Right lobe of liver (tissue), 6 donors: ENCODE measurements at regions not wholly inside any gene's neighbourhood (a gene's known extent, or its start where the extent isn't known, plus 50 kb on each side); places are given as distances from the start of the nearest gene placed in this dataset.

ENCODE experiments used
- ATAC-seq, 4 donors: fragments of 200-7000 bp; cut with Tn5 transposase; one replicate each; pipeline ENCODE4 v1.9.1; 2020; ENCODE audit warnings: mild to moderate bottlenecking in 4 of 4, moderate library complexity in 4 of 4
- DNase-seq, 3 donors: peaks; one replicate each; pipeline ENCODE4 v3.0.0-alpha.2; 2020
- H3K27ac ChIP-seq, 3 donors: fragments of 200-600 bp; one replicate each; pipeline ENCODE4 v1.8.0; 2022
- H3K27me3 ChIP-seq, 2 donors: fragments of 200-600 bp; one replicate each; pipeline ENCODE4 v1.8.0; 2022
- H3K36me3 ChIP-seq, 4 donors: fragments of 200-600 bp; sonication (generic) in 1 of 4; one replicate each; pipeline versions ENCODE4 v1.5.1 to v1.8.0; 2017 to 2022; ENCODE audit warnings: control low read depth in 1 of 4
- H3K4me1 ChIP-seq, 4 donors: fragments of 200-600 bp; sonication (generic) in 1 of 4; one replicate each; pipeline versions ENCODE4 v1.5.1 to v1.8.0; 2017 to 2022; ENCODE audit warnings: control low read depth in 1 of 4
- H3K4me3 ChIP-seq, 3 donors: fragments of 200-600 bp; one replicate each; pipeline ENCODE4 v1.8.0; 2022
- H3K9me3 ChIP-seq, 4 donors: fragments of 200-600 bp; sonication (generic) in 1 of 4; one replicate each; pipeline versions ENCODE4 v1.5.1 to v1.8.0; 2017 to 2022; ENCODE audit warnings: control low read depth in 1 of 4
- POLR2A ChIP-seq: fragments of 450-650 bp; IDR thresholded peaks from one replicate; pipeline ENCODE4 v1.6.1; 2017; ENCODE audit warnings: antibody characterized with exemption, mild to moderate bottlenecking
- WGBS: methylation state at CpG from one replicate; pipeline ENCODE4 v1.1.6; 2018; ENCODE audit warnings: low coverage, low lambda C conversion rate; ENCODE audit not compliant: insufficient coverage; ENCODE audit errors: missing lambda C conversion rate; 5-methylcytosine and 5-hydroxymethylcytosine counted together
- intact Hi-C, 2 donors: fragments of 100-400 bp; cut with DNase I; formaldehyde crosslinking; loops; one replicate each; pipeline versions ENCODE4 v1.11.2 to v1.14.1; 2022
- TF ChIP-seq, protein P1 (sequence below), 4 donors: fragments of 200-600 bp in 3 of 4; fragments of 450-650 bp in 1 of 4; IDR thresholded peaks; one replicate each; pipeline versions ENCODE4 v1.5.1 to v1.8.0; 2016 to 2022; ENCODE audit warnings: antibody characterized with exemption in 4 of 4, mild to moderate bottlenecking in 2 of 4
- donor health status: DM: no; HTN: yes; CAD: no.
- donor health status: DM: no; HTN: no; CAD: no.
- donor health status: DM: no; HTN: no; CAD: no.
- donor health status: DM: no; HTN: yes; CAD: no.
- donor health status: DM: no; HTN: yes; CAD: no.

DNA sequence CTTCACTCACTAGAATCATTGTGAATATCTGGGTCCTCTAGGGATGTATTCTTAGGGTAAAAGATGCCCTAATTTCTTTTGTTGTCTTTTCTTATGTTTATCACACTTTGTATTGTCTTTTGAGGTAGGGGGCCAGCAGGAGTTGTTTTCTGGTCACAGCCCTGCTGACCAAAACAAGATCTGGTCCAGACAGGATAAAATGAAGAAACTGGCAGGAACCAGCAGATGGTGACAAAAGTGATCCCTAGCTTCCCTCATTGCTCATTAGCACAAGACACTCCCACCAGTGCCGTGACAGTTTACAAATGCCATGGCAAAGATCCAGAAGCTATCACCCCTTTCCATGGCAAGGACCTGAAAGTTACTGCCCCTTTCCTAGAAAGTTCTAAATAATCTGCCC, 81.7 kb upstream of the CCDC85A start:
- H3K36me3 ChIP-seq, result no peaks in the 10 kb centered on the region
- ATAC-seq, result no peak
- TF ChIP-seq POLR2A, result no peak
- TF ChIP-seq, protein P1, sequence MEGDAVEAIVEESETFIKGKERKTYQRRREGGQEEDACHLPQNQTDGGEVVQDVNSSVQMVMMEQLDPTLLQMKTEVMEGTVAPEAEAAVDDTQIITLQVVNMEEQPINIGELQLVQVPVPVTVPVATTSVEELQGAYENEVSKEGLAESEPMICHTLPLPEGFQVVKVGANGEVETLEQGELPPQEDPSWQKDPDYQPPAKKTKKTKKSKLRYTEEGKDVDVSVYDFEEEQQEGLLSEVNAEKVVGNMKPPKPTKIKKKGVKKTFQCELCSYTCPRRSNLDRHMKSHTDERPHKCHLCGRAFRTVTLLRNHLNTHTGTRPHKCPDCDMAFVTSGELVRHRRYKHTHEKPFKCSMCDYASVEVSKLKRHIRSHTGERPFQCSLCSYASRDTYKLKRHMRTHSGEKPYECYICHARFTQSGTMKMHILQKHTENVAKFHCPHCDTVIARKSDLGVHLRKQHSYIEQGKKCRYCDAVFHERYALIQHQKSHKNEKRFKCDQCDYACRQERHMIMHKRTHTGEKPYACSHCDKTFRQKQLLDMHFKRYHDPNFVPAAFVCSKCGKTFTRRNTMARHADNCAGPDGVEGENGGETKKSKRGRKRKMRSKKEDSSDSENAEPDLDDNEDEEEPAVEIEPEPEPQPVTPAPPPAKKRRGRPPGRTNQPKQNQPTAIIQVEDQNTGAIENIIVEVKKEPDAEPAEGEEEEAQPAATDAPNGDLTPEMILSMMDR (IDR thresholded peaks at IDR 0.05), result no peak
- no peak for DNase-seq
- H3K27me3 ChIP-seq, result no peaks in the 10 kb centered on the region
- H3K4me3 ChIP-seq, result no peak overlapping the region
- no peaks in the 10 kb centered on the region for H3K9me3 ChIP-seq
- WGBS, result 0% methylated on average over 1 of the region's 1 CpG
- intact Hi-C loops, result no loop called here
- no peak overlapping the region for H3K27ac ChIP-seq
- no peaks in the 10 kb centered on the region for H3K4me1 ChIP-seq

DNA sequence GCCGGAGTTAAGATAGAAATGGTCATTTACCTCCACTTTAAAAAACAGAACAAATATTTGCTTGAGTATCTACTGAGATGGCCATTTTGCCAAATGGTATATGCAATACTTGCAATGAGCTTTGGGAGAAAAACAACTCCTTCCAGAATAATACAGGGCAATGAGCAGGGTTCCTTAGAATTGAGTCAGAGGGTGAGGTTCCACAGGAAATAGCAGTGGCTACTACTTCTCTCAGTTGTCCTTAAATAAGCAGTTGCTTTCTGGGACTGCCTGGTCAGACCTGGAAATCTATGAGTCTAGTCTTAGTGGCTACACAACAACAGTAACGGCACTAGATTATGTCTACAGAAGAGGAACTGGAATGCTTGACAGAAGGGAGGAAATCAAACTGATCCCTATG, 80.9 kb upstream of the CCDC85A start:
- H3K27ac ChIP-seq, result no peak overlapping the region
- no peak for ATAC-seq
- intact Hi-C loops, result no loop called here
- 76% methylated on average over 2 of the region's 2 CpGs for WGBS
- H3K36me3 ChIP-seq, result no peaks in the 10 kb centered on the region
- no peaks in the 10 kb centered on the region for H3K27me3 ChIP-seq
- TF ChIP-seq, protein P1 (IDR thresholded peaks at IDR 0.05), result no peak
- TF ChIP-seq POLR2A, result no peak
- H3K4me1 ChIP-seq, result no peaks in the 10 kb centered on the region
- H3K4me3 ChIP-seq, result no peak overlapping the region
- H3K9me3 ChIP-seq, result no peaks in the 10 kb centered on the region
- no peak for DNase-seq

DNA sequence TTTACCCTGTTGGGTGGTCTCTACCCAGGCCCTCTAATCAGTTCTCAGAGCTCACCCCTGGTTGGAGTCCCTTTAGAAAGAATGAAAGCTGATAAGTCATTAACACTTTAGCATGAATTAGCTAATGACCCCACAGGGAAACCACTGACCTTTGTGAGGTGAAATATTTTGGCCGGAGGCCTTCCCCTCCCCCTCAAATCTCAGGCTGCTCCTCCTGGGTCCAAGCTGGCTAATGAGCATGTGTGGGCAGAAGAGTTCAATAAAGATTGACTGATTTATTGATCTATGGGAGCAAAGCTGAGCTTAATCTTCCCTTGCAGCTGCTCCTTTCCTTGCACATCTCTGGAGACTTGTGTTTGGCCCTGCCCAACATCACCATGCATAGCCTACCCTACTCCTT, 78.8 kb upstream of the CCDC85A start:
- intact Hi-C loops, result no loop called here
- 80% methylated on average over 1 of the region's 1 CpG for WGBS
- DNase-seq (no peak), ATAC-seq (no peak)
- H3K4me1 ChIP-seq, result no peaks in the 10 kb centered on the region
- H3K36me3 ChIP-seq, result no peaks in the 10 kb centered on the region
- no peak overlapping the region for H3K27ac ChIP-seq
- TF ChIP-seq, protein P1 (IDR thresholded peaks at IDR 0.05), result no peak
- TF ChIP-seq POLR2A, result no peak
- H3K4me3 ChIP-seq, result no peak overlapping the region
- no peaks in the 10 kb centered on the region for H3K27me3 ChIP-seq
- no peaks in the 10 kb centered on the region for H3K9me3 ChIP-seq

DNA sequence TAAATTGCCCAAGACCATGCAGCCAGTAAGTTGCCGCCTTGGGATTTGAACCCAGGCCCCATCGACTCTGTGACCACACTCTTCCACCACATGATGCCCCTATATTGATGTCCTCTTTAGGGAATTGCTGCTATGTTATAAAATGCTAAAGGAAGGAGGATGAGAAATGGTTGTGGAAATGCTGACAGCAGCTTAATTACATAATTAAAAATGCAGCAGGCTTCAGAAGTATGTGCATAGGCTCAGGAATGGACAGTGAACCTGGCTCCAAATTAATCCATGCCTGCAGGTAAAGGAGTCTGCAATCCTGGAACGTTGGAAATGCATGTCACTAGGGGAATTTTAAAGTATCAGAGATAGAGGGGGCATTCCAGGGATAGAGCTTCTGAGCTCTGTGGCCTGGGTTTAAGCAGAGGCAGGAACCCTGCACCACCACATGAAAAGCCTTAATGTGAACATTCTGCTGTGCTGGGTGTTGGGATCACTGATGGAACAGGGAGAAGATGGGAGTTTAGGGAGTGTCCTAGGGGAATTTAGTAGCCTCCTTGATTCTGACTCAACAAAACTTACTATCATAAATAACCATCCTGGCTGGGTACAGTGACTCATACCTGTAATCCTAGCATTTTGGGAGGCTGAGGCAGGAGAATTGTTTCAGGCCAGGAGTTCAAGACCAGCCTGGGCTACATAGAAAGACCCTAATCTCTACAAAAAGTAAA, 76.1 kb upstream of the CCDC85A start:
- no peak overlapping the region for H3K4me3 ChIP-seq
- no peaks in the 10 kb centered on the region for H3K36me3 ChIP-seq
- no peak overlapping the region for H3K27ac ChIP-seq
- H3K9me3 ChIP-seq, result no peaks in the 10 kb centered on the region
- intact Hi-C loops, result no loop called here
- DNase-seq, result no peak
- 61% methylated on average over 3 of the region's 3 CpGs for WGBS
- ATAC-seq, result no peak
- H3K4me1 ChIP-seq, result no peaks in the 10 kb centered on the region
- TF ChIP-seq, protein P1 (IDR thresholded peaks at IDR 0.05), result no peak
- H3K27me3 ChIP-seq, result no peaks in the 10 kb centered on the region

DNA sequence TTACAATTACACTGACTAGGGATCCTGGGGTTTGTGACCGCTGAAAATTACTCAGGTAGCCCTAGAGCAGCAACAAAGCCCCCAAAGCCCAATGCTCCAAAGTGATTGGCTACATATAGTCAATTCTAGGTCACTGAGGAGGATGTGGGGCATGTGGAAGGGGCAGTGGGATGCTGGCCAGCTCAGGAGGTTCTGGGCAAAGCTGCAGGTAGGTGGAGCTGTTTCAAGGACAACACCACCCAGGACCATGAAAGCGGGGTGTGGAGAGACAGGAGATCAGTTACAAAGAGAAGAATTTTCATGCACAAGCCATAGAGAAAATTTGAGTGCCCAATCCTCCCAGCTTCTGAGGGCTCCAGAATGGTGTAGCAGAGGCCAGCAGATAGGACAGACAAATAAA, 75.0 kb upstream of the CCDC85A start:
- intact Hi-C loops, result no loop called here
- no peak overlapping the region for H3K4me3 ChIP-seq
- DNase-seq, result no peak
- no peaks in the 10 kb centered on the region for H3K9me3 ChIP-seq
- no peaks in the 10 kb centered on the region for H3K4me1 ChIP-seq
- no peak overlapping the region for H3K27ac ChIP-seq
- 59% methylated on average over 2 of the region's 2 CpGs for WGBS
- ATAC-seq, result no peak
- TF ChIP-seq, protein P1 (IDR thresholded peaks at IDR 0.05), result no peak
- TF ChIP-seq POLR2A, result no peak
- H3K27me3 ChIP-seq, result no peaks in the 10 kb centered on the region
- no peaks in the 10 kb centered on the region for H3K36me3 ChIP-seq
